ENCODE measurements at regions not wholly inside any gene's neighbourhood (a gene's known extent, or its start where the extent isn't known, plus 50 kb on each side); places are given as distances from the start of the nearest gene placed in this dataset.

- TF ChIP-seq POLR2AphosphoS5 (IDR thresholded peaks at IDR 0.05; ENCODE audit: borderline replicate concordance, low read depth, low read length) (no peak), EZH2 (IDR thresholded peaks at IDR 0.05) (no peak), FOXP2 (optimal IDR thresholded peaks at IDR 0.05; ENCODE audit: control extremely low read depth, extremely low read length, insufficient read depth) (no peak)
Measured at GRCh38 chr6:169153401-169153800, 100.2 kb downstream of the THBS2 start.
